CD4-positive, alpha-beta T cell treated with Interleukin-21 for 1 hour (primary cell): ENCODE measurements at regions not wholly inside any gene's neighbourhood (a gene's known extent, or its start where the extent isn't known, plus 50 kb on each side); places are given as distances from the start of the nearest gene placed in this dataset.

Experiments
- DNase-seq: peaks from one replicate; pipeline ENCODE4 v3.0.0-alpha.2; 2020

- DNase-seq: no peak
Measured at GRCh38 chr1:36743286-36744005, 260.7 kb upstream of the CSF3R start.

- DNase-seq: no peak
Measured at GRCh38 chr1:36741066-36741465, 258.4 kb upstream of the CSF3R start.

DNA sequence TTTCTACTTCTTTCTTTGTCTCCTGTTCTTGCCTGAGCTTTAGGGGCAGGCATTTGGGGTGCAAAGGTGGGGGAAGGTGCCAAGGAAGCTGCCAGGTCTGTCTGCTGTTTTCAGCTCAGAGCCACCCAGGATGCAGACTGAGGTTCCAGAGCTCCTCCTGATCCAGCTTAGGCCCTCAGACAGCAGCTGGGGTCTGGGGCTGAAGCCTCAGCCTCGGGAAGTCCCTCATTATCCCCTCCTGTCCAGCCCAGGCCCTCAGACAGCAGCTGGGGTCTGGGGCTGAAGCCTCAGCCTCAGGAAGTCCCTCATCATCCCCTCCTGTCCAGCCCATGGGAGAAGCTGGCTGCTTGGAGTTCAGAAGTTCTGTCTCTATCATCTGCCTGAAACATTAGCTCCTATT is 257.7 kb upstream of the CSF3R start:
- no peak for DNase-seq

DNA sequence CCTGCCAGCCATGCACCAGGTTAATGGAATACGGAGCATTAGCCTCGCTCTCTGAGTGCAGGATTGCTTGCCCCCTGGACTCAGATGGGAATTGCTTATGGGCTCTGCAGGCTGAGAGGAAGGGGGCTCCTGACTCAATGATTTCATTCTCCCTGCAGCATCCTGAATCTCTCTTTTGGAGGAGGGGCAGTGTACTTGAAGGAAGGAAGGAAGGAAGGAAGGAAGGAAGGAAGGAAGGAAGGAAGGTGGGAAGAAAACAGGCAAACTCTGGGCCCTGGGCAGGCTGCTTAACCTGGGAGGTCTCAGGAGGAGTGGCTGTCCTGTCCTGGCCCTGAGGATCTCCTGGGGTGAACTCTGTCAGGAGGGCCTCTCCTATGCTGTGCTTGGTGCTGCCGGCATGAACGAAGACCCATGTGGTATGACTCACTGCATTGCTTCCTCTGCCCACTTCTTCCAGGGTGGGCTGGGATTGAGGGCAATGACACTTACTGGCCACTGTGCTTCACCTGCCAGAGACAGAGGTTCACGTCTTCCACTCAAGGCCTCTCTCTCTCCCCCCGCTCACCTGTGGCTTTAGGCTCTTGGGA is 257.1 kb upstream of the CSF3R start:
- no peak for DNase-seq

DNA sequence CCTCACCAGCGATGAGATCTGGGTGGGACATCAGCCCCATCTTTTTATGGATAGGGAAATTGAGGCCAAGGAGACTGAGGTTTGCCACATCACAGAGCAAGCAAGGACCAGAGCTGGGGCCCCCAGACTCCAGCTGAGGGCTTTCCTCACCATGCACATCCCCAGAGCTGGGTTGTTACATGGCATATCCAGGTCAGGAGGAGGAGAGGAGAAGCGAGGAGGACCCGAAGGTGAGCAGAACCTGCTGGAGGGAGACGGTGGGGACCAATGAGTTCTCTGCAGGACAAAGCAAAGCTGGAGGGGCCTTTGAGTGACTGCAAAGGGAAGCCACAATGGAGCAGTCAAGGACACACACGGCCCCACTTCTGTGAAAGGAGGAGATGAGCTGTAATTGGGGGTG is 255.5 kb upstream of the CSF3R start:
- DNase-seq: no peak

DNA sequence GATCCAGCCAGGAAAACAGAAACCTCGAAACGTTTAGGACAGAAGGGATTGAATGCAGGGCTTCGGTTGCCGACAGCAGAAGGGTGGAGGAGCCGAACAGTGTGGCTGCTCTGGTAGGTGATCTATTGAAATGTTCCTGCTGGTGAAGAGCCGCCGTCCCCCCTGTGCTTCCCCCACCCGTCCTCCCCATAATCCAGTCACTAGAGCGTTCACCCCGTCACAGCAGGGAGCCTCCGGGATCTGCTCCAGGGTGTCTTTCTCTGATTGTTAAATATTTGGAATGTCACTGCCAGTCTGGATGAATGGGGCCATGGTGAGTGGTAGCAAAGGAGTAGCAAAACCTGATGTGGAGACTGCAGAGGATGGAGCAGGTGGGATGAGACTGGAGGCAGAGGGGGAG is 255.1 kb upstream of the CSF3R start:
- DNase-seq: no peak

GRCh38 chr1:36737038-36737555 is 254.4 kb upstream of the CSF3R start:
- no peak for DNase-seq

DNA sequence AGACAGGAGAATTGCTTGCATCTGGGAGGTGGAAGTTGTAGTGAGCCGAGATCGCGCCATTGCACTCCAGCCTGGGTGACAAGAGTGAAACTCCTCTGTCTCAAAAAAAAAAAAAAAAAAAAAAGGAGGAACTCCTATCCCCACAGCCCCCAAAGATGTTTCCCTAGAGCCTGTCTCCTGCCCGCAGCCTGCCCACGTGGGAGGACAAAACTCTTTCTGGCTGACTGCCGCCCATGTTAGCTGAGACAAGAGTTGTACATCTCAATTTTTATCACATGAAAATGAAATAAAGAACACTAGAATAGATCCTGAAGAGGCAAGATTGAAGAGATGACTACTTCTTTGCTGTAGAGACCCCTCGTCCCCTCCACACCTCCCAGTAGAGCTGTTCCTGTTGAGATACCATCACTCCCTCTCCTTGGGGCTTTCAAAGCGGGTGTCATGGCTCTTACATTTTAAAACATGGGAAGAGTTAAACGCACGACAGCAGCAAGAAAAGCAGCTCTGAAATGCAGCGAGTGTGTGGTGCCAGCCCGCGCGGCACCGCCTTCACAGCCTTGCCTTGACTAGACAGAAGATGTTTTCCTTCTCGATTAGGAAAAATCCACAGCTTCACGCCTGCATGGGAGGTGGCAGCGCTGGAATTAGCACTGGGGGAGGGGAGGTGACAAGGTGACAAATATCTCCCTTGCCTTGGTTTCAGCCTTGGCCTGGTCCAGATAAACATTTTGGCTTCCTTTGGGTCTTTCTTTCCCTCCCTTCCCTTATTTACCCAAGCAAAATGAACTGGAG is 253.4 kb upstream of the CSF3R start:
- DNase-seq: no peak

GRCh38 chr1:36735436-36735835 is 252.7 kb upstream of the CSF3R start:
- no peak for DNase-seq

- DNase-seq: no peak
Measured at GRCh38 chr1:36734356-36734755, 251.6 kb upstream of the CSF3R start.

DNA sequence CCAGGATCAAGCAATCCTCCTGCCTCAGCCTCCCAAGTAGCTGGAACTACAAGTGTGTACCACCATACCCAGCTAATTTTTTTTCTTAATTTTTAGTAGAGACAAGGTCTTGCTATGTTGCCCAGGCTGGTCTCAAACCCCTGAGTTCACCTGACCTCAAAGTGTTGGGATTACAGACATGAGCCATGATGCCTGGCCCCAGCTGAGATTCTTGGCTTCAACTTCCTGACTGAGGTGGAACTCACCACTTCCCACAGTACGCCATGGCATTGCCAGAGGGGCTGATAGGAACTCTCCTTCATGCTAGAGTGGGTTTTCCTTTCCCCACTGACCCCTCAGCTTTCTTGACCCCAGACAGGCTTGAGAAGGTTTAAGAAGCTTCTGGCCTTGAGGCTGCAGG is 251.0 kb upstream of the CSF3R start:
- no peak for DNase-seq

GRCh38 chr1:36732015-36732356 is 249.3 kb upstream of the CSF3R start:
- DNase-seq: no peak

GRCh38 chr1:36731226-36732014 is 248.7 kb upstream of the CSF3R start:
- DNase-seq: no peak

- DNase-seq: no peak
Measured at GRCh38 chr1:36730599-36730998, 247.9 kb upstream of the CSF3R start.

DNA sequence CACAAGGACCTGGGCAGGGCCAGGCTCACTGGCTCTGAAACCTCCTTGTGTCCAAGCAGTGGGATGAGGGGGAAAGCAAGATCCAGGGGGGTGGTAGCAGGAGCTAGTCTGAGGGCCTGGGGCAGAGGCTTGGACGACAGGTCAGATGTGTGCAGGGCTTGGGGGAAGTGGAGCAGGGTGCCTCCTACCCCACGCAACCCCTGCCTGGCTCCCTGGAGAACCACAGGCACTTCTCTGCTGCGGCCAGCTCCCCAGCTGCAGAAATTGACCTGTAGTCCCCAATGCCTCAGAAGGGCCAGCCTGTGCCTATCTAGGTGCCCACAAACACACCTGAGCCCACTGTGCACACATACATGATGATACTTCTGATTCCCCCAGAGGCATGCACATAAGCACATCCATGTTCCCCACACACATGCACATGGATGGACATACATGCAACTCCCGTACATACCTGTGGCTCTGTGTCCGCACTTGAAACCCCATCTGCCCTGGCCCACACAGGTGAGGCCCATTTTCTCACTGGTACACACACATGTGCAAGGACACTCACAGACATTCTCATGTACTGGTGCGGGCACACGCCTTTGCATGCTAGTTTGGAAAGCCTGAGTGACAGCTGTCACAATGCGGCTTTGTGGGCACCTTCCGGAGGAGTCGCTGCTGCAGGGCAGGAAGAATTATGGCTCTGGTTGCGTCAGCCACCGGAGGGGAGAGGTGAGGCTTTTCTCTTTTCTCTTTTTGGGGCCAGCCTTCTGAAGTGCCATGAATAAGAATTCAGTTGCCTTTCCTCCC is 247.2 kb upstream of the CSF3R start:
- no peak for DNase-seq

DNA sequence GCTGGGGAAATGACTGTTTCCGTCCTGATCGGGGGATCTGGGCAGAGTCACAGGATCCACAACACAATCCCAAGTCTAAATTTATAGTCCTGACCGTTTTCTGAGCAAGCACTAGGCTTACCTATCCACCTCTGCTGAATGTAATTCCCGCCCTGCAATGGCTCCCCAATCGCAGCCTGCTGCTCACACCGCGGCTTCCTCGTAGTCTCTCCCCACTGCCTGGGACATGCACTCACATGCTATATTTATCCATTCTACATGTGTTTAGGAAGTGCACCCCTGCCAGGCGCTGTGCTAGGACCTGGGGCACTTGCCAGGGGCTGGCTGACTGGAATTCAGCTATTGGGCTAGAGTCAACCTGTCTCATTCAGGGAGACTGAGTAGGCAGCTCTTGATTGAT is 246.6 kb upstream of the CSF3R start:
- no peak for DNase-seq

DNA sequence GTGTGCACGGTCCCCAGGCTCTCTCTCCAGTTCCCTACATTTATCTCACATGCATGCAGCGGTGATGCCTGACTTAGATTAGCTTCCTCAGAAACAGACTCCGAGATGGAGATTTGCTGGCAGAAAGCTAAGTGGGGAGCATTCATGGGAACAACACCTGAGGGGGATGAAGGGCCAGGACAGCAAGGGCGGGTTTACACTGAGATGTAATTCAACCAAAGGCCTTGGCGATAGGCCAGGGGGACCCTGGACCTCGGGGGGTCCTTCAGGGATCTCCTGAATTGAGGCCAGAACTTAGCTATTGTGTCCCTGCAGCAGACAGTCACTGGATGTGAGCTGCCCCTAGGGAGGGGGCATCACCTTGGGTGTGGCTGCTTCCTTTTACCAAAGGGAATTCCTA is 246.1 kb upstream of the CSF3R start:
- no peak for DNase-seq

DNA sequence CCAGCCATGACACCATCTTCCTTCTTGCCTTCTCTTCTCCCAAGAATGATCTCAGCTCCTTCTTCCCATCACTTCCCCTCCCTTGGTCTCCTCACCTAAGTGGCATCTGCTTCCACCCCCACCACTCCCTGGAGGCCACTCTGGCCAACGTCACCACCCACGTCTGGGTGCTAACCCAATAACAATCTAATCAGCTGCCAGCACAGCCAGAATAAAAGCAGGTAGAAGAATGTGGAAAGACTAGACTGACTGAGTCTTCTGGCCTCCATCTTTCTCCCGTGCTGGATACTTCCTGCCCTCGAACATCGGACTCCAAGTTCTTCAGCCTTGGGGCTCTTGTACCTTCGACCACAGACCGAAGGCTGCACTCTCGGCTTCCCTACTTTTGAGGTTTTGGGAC is 245.3 kb upstream of the CSF3R start:
- no peak for DNase-seq

DNA sequence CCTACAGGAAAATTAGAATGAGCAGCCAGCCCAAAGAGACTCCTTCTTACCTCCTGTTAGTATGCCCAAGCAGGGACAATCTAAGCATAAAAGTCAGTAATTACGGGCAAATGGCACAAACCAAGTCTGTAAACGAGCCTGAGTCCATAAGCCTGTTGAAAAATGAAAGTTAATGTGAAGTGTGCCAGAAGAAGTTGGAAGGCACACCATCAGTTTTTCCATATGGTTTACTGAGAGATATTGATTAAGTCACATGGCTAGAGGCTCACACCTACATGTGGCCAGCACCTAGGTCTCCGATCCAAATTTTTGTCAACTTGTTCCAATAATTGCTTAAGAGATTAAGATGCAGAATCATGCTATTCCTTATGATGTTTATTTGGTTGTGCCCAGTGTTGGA is 242.4 kb upstream of the CSF3R start:
- DNase-seq: no peak

DNA sequence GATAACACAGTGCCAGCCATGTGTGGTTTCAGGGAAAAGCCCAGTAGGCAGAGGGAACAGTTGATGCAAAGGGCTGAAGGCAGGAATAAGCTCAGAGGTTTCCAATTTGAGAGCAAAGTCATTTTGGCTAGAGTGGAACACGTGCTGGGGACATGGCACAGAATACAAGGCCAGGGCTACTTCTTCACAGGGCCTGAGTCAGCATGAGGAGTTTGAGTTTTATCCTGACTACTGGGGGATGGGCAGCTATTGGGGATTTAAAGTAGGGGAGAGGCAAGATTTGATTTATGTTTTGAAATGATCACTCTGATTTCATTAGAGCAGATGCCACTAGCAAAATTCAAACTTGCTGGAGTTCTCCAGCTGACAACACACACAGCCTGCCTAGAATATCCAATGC is 241.1 kb upstream of the CSF3R start:
- no peak for DNase-seq

DNA sequence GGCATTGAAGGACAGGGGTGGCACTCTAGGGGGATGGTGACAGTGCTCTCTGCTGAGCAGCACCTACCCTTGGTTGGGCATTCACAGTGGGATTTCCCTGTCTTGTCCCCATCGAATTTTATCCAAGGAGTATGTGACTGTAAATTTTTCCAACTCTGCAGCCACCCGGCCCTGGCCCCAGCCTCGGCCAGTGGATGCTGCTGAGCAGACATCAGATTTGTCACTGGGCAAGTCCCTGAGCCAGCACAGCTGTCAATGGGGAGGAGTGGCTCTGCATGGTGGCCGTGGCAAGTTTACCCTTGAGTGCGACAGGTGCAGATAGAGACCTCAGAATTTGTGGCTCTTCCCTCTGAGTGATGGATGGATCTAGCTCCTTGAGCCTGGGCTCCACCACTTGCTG is 240.2 kb upstream of the CSF3R start:
- DNase-seq: no peak

DNA sequence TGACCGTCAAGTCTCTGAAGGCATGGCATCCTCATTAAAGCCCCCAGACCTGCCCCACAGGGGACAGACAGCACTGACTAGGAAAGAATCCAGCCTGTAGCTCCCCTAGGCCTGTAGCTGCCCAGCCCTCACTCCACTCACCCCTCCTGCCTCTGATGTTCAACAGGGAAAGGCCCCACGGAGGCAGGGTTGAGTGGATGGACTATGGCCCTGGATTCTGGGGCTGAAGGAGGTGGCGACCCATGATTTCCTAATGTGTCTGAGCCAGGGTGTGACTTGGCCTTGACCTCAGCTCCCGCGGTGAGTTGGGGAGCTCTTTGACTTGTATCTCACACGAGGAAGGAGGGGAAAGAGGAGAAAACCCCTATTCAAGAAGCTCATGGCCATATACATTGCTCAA is 238.5 kb upstream of the CSF3R start:
- no peak for DNase-seq

GRCh38 chr1:36717431-36717830 is 234.7 kb upstream of the CSF3R start:
- no peak for DNase-seq
